ENCODE measurements at regions not wholly inside any gene's neighbourhood (a gene's known extent, or its start where the extent isn't known, plus 50 kb on each side); places are given as distances from the start of the nearest gene placed in this dataset.
"Not testable (repeated sequence)": the region's sequence is repeated elsewhere in the genome, so short reads cannot be mapped to it uniquely, and the experiment has no call there.

DNA sequence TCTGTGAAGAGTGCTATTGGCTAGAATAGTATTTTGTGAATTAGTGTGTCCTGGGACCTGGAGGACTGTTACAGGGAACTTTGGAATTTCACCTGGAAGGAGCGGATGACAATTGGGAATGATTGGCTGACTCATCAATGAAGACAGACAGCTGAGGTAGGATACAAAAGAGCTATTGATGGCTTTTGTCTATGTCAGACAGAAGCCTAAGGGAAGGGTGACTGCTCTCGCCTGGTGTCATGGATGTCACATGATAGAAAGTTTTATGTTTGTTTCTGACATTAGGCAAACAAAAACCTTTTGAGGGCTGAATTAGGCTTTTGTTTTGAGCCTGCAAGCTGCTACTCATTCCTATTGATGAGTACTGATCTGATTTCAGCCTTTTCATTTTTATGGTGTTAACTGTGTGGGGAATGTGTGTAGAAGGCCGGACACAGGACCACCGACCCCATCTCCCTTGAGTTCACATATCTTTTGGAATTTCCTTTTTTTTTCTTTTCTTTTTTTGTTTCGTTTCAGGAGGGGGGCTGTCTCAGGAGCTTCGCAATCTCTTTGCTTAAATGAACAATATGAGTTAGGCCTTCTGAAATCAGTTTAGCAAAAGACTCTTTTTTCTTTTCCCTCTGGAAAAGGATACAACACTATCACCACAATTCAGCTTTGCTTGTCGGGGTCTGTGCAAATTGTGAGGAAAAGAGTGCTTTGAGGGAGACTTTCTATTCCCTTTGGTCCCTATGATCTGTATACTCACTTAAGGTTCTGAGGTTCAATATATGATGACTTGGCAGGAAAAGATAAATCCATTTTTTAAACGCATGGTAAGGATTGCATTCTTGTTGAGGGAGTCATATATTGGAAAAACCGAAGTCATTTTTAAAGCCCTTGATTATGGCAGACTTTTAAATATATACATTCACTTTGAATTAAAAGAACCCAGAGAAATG, 207.9 kb upstream of the FIGN start:
- WGBS (ENCODE audit: insufficient coverage): 95% methylated on average over 3 of the region's 9 CpGs
- Histone ChIP-seq H3K27ac (ENCODE audit: low read length) (no peak overlapping the region), H3K4me3 (ENCODE audit: low read length) (no peak overlapping the region), H3K27me3 (ENCODE audit: control insufficient read depth, insufficient read depth, low read length) (no peaks in the 10 kb centered on the region), H3K36me3 (ENCODE audit: control insufficient read depth, insufficient read depth, low read length) (no peaks in the 10 kb centered on the region), H3K9me3 (ENCODE audit: control insufficient read depth, insufficient read depth, low read length) (no peaks in the 10 kb centered on the region), H3K4me1 (ENCODE audit: control insufficient read depth, insufficient read depth, low read length) (no peaks in the 10 kb centered on the region)
- Mint-ChIP-seq H3K36me3 (no peaks in the 10 kb centered on the region), H3K27ac (no peak overlapping the region), H3K9me3 (peaks cover 9 to 10% of the 10 kb centered on the region in 2 donors), H3K4me3 (no peak overlapping the region), H3K27me3 (ENCODE audit: low read depth in 2 of 2) (no peaks in the 10 kb centered on the region), H3K4me1 (no peaks in the 10 kb centered on the region)
- no peak for DNase-seq
- no peak for ATAC-seq
- no peak for TF ChIP-seq CTCF (IDR thresholded peaks at IDR 0.05)
- intact Hi-C loops (cut with micrococcal nuclease): no loop called here

DNA sequence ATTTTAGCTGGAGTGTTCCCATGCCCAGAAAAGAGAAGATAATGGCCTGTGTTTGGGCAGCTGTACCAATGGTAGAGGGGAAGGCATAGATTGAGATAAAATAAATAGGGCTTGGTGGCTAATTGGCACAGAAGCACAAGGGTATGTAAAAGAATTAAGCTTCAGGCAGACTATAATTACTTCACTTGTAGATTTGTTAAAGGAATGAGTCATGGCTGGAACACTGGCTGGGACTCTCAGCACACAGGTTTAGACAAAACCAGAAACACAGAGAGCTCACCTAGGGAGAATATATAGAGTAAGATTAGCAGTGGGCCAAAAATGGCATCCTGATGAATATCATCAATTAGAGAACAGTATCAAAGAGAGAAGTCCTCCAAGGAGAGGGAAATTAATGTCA, 198.3 kb upstream of the FIGN start:
- no peak for ATAC-seq
- H3K4me1 ChIP-seq (ENCODE audit: control insufficient read depth, insufficient read depth, low read length): no peaks in the 10 kb centered on the region
- no peaks in the 10 kb centered on the region for H3K36me3 ChIP-seq (ENCODE audit: control insufficient read depth, insufficient read depth, low read length)
- no peaks in the 10 kb centered on the region for H3K27me3 Mint-ChIP-seq (ENCODE audit: low read depth in 2 of 2)
- no peaks in the 10 kb centered on the region for H3K9me3 ChIP-seq (ENCODE audit: control insufficient read depth, insufficient read depth, low read length)
- H3K4me3 Mint-ChIP-seq: no peak overlapping the region
- H3K4me3 ChIP-seq (ENCODE audit: low read length): no peak overlapping the region
- H3K4me1 Mint-ChIP-seq: no peaks in the 10 kb centered on the region
- no peak for TF ChIP-seq CTCF (IDR thresholded peaks at IDR 0.05)
- no peak overlapping the region for H3K27ac Mint-ChIP-seq
- intact Hi-C loops (cut with micrococcal nuclease): no loop called here
- H3K9me3 Mint-ChIP-seq: peaks cover 18 to 25% of the 10 kb centered on the region in 2 donors
- no peak overlapping the region for H3K27ac ChIP-seq (ENCODE audit: low read length)
- peaks cover 5% of the 10 kb centered on the region for H3K36me3 Mint-ChIP-seq
- no peaks in the 10 kb centered on the region for H3K27me3 ChIP-seq (ENCODE audit: control insufficient read depth, insufficient read depth, low read length)
- no peak for DNase-seq

DNA sequence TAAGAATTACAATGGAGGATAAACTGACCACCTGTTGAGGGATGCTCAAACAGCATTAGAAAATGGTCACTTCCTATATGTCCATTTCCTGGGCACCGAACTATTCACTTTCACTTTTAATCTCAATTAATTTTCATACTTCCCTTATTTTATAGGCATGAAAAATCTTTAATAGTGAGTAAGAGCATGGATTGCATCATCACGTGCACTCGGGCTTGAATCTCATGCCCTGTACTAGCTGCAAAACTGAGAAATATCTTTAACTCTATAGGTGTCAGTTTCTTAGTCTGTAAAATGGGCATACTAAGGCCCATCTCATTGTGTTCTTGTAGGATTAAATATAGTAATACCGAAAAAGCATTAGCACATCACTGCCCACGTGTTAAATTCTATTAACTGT, 183.9 kb upstream of the FIGN start:
- no peak overlapping the region for H3K4me3 ChIP-seq (ENCODE audit: low read length)
- H3K27ac Mint-ChIP-seq: no peak overlapping the region
- H3K36me3 Mint-ChIP-seq: no peaks in the 10 kb centered on the region
- intact Hi-C loops (cut with micrococcal nuclease): no loop called here
- no peaks in the 10 kb centered on the region for H3K36me3 ChIP-seq (ENCODE audit: control insufficient read depth, insufficient read depth, low read length)
- no peak overlapping the region for H3K27ac ChIP-seq (ENCODE audit: low read length)
- H3K4me1 ChIP-seq (ENCODE audit: control insufficient read depth, insufficient read depth, low read length): no peaks in the 10 kb centered on the region
- peaks cover 4 to 16% of the 10 kb centered on the region in 2 donors for H3K9me3 Mint-ChIP-seq
- ATAC-seq (no peak), DNase-seq (no peak)
- H3K9me3 ChIP-seq (ENCODE audit: control insufficient read depth, insufficient read depth, low read length): no peaks in the 10 kb centered on the region
- H3K27me3 Mint-ChIP-seq (ENCODE audit: low read depth in 2 of 2): no peaks in the 10 kb centered on the region
- H3K27me3 ChIP-seq (ENCODE audit: control insufficient read depth, insufficient read depth, low read length): no peaks in the 10 kb centered on the region
- TF ChIP-seq CTCF (IDR thresholded peaks at IDR 0.05): no peak
- no peaks in the 10 kb centered on the region for H3K4me1 Mint-ChIP-seq
- H3K4me3 Mint-ChIP-seq: no peak overlapping the region
- 100% methylated on average over 2 of the region's 5 CpGs for WGBS (ENCODE audit: insufficient coverage)

DNA sequence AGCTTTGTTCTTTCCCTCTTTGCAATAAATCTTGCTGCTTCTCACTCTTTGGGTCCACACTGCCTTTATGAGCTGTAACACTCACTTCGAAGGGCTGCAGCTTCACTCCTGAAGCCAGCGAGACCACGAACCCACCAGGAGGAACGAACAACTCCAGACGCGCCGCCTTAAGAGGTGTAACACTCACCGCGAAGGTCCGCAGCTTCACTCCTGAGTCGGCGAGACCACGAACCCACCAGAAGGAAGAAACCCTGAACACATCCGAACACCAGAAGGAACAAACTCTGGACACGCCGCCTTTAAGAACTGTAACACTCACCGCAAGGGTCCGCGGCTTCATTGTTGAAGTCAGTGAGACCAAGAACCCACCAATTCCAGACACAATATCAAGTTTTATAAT, 178.7 kb upstream of the FIGN start:
- intact Hi-C loops (cut with micrococcal nuclease); ATAC-seq; H3K4me1 ChIP-seq (ENCODE audit: control insufficient read depth, insufficient read depth, low read length); H3K27ac ChIP-seq (ENCODE audit: low read length); H3K27me3 ChIP-seq (ENCODE audit: control insufficient read depth, insufficient read depth, low read length); H3K4me1 Mint-ChIP-seq; H3K4me3 ChIP-seq (ENCODE audit: low read length); H3K4me3 Mint-ChIP-seq; H3K27ac Mint-ChIP-seq; H3K36me3 Mint-ChIP-seq; H3K27me3 Mint-ChIP-seq (ENCODE audit: low read depth in 2 of 2); H3K9me3 ChIP-seq (ENCODE audit: control insufficient read depth, insufficient read depth, low read length); DNase-seq; H3K36me3 ChIP-seq (ENCODE audit: control insufficient read depth, insufficient read depth, low read length): not testable (repeated sequence)
- peaks cover 13 to 18% of the 10 kb centered on the region in 2 donors for H3K9me3 Mint-ChIP-seq
- 96% methylated on average over 19 of the region's 19 CpGs for WGBS (ENCODE audit: insufficient coverage)

GRCh38 chr2:163913532-163913944, 177.7 kb upstream of the FIGN start:
- H3K27ac Mint-ChIP-seq; H3K27me3 ChIP-seq (ENCODE audit: control insufficient read depth, insufficient read depth, low read length); H3K4me3 Mint-ChIP-seq; H3K9me3 ChIP-seq (ENCODE audit: control insufficient read depth, insufficient read depth, low read length); H3K36me3 Mint-ChIP-seq; H3K4me1 Mint-ChIP-seq; H3K27ac ChIP-seq (ENCODE audit: low read length); H3K4me3 ChIP-seq (ENCODE audit: low read length); intact Hi-C loops (cut with micrococcal nuclease); H3K27me3 Mint-ChIP-seq (ENCODE audit: low read depth in 2 of 2); ATAC-seq; H3K4me1 ChIP-seq (ENCODE audit: control insufficient read depth, insufficient read depth, low read length); DNase-seq; H3K36me3 ChIP-seq (ENCODE audit: control insufficient read depth, insufficient read depth, low read length): not testable (repeated sequence)
- WGBS (ENCODE audit: insufficient coverage): 86% methylated on average over 32 of the region's 32 CpGs
- peaks cover 13 to 18% of the 10 kb centered on the region in 2 donors for H3K9me3 Mint-ChIP-seq
